C4-2B (cell line): ENCODE measurements at regions not wholly inside any gene's neighbourhood (a gene's known extent, or its start where the extent isn't known, plus 50 kb on each side); places are given as distances from the start of the nearest gene placed in this dataset.

ENCODE experiments used
- CTCF ChIP-seq: fragments of 450-650 bp; conservative IDR thresholded peaks from 2 replicates; pipeline ENCODE4 v1.5.1; 2017; ENCODE audit warnings: mild to moderate bottlenecking
- ZFX ChIP-seq: fragments of 450-650 bp; IDR thresholded peaks from 2 replicates; pipeline ENCODE4 v1.6.1; 2017

- TF ChIP-seq CTCF, result no peak
- no peak for TF ChIP-seq ZFX
Measured at GRCh38 chr10:76729841-76730487, 907.6 kb downstream of the KCNMA1 start.
